ES-I3 (cell line): ENCODE measurements at regions not wholly inside any gene's neighbourhood (a gene's known extent, or its start where the extent isn't known, plus 50 kb on each side); places are given as distances from the start of the nearest gene placed in this dataset.

ENCODE experiments used
- H3K36me3 ChIP-seq: 2 replicates; pipeline ENCODE4 v1.6.1; 2013; ENCODE audit warnings: mild to moderate bottlenecking, low read length, control low read depth, moderate library complexity; ENCODE audit not compliant: insufficient read depth
- H3K4me1 ChIP-seq: 2 replicates; pipeline ENCODE4 v1.6.1; 2013; ENCODE audit warnings: mild to moderate bottlenecking, control low read depth, low read length; ENCODE audit not compliant: insufficient read depth
- H3K9ac ChIP-seq: 2 replicates; pipeline ENCODE4 v1.6.1; 2013; ENCODE audit warnings: low read depth, mild to moderate bottlenecking, low read length, moderate library complexity
- H3K9me3 ChIP-seq: 2 replicates; pipeline ENCODE4 v1.6.1; 2013; ENCODE audit warnings: mild to moderate bottlenecking, low read length, moderate library complexity; ENCODE audit not compliant: control insufficient read depth, insufficient read depth

DNA sequence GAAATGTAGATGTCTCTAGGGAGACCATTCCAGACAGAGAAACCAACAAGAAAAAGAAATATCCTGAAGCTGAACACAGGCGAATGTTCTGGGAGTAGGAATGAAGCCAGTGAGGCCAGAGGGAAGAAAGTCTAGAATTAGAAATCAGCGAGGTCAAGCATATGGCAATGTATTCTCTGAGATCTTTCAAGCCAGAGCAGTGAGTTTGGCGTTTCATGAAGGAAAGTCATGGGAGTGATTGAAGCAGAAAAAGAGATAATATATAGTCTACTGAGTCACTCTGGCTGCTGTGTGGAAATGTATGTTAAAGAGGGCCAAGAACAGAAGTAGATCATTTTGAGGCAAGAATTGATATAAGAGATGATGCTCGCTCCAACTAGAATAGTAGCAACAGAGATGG, 576.0 kb downstream of the PCDH17 start:
- H3K9ac ChIP-seq: no peak overlapping the region
- H3K36me3 ChIP-seq: no peaks in the 10 kb centered on the region
- H3K4me1 ChIP-seq: no peaks in the 10 kb centered on the region
- H3K9me3 ChIP-seq: no peaks in the 10 kb centered on the region

DNA sequence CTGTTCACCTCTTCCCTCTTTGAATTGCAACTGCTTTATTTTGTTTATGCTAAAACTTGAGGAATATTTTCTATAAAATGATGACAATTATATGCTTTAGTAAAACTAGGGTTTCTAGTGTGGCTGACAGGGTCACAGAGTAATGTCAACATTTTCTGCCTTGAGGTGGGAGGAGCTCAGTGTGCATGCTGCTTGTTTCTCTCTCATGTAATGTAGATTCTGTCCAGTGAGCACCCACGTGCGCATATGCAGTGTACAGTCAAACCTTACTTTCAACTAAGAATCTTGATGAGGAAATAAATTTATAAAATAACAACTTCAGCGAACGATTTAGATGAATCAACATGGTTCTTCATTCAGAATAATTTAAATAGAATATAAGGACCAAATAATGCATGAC, 603.9 kb downstream of the PCDH17 start:
- H3K36me3 ChIP-seq: no peaks in the 10 kb centered on the region
- no peaks in the 10 kb centered on the region for H3K9me3 ChIP-seq
- no peaks in the 10 kb centered on the region for H3K4me1 ChIP-seq
- no peak overlapping the region for H3K9ac ChIP-seq

- no peak overlapping the region for H3K9ac ChIP-seq
- H3K4me1 ChIP-seq: no peaks in the 10 kb centered on the region
- H3K36me3 ChIP-seq: no peaks in the 10 kb centered on the region
- no peaks in the 10 kb centered on the region for H3K9me3 ChIP-seq
Measured at GRCh38 chr13:58238972-58239773, 607.6 kb downstream of the PCDH17 start.

DNA sequence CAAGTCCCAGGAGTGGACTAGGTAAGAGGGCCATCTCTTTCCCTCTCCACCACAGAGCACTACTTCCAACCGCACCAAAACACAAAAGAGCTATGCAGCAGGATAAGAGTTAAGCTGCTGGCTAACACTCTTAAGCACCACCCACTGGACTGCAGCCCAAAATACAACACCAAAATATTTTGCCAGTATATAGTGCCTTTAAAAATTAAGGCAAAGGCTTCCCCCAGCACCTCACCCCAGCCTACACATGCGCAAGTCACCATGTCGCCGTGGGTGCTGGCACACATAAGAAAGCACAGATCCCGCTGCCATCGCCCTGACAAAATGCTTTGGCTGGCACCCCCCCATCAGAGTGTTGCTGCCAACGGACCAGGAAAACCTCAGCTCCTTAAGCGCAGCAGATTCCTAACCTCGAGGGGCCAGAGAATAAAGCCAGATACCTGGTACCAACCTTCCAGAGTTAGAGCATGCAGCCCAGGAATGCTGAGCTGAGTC, 608.3 kb downstream of the PCDH17 start:
- Histone ChIP-seq H3K4me1 (no peaks in the 10 kb centered on the region), H3K36me3 (no peaks in the 10 kb centered on the region), H3K9ac (no peak overlapping the region), H3K9me3 (no peaks in the 10 kb centered on the region)

GRCh38 chr13:58247080-58247479, 615.5 kb downstream of the PCDH17 start:
- H3K4me1 ChIP-seq: no peaks in the 10 kb centered on the region
- H3K9ac ChIP-seq: no peak overlapping the region
- H3K9me3 ChIP-seq: no peaks in the 10 kb centered on the region
- no peaks in the 10 kb centered on the region for H3K36me3 ChIP-seq

DNA sequence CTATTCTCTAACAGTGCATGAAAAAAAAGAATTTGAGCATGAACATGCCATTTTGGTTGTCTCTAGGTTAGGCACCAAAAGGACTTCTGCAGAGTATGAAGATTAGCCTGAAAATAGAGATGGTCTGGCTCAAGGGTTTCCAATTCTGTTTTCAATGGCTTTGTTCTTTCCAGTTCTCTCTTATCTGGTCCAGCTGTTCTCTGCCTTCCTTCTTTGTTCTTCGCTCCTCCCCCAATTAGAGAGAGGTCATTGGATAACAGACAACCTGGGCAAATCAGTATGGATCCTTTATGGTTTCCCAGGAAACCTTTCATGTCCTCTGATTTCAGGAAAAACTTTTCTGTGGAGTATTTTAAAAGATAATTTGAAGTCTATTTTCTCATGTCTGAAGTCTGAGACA, 623.4 kb downstream of the PCDH17 start:
- Histone ChIP-seq H3K9me3 (no peaks in the 10 kb centered on the region), H3K36me3 (no peaks in the 10 kb centered on the region), H3K4me1 (no peaks in the 10 kb centered on the region; the same call in 1 of the 2 replicates), H3K9ac (no peak overlapping the region)

DNA sequence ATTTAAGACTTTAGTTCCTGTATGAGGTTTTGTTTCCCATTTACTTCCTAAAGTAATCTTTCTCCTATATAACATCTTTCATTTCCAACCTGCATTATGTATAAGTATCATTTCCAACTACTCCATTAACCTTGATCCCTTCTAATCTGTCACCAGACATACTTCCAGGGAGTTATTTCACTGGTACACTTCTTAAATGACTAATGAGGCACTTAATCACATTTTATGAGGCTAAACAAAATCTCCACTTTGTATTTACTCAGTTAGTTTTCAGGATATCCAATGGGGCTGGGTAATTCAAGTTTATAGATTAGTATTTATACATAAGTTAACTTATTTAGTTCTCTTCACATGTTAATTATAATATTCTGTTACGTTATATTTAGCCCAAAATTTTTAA, 634.7 kb downstream of the PCDH17 start:
- Histone ChIP-seq H3K4me1 (no peaks in the 10 kb centered on the region), H3K9me3 (no peaks in the 10 kb centered on the region), H3K36me3 (no peaks in the 10 kb centered on the region), H3K9ac (no peak overlapping the region)

GRCh38 chr13:58298556-58299135, 667.1 kb downstream of the PCDH17 start:
- no peaks in the 10 kb centered on the region; the same call in 1 of the 2 replicates for H3K4me1 ChIP-seq
- H3K9ac ChIP-seq: no peak overlapping the region
- H3K36me3 ChIP-seq: no peaks in the 10 kb centered on the region
- H3K9me3 ChIP-seq: no peaks in the 10 kb centered on the region

- H3K9ac ChIP-seq: no peak overlapping the region
- no peaks in the 10 kb centered on the region; the same call in 1 of the 2 replicates for H3K4me1 ChIP-seq
- no peaks in the 10 kb centered on the region for H3K36me3 ChIP-seq
- H3K9me3 ChIP-seq: no peaks in the 10 kb centered on the region
Measured at GRCh38 chr13:58300224-58300623, 668.7 kb downstream of the PCDH17 start.

DNA sequence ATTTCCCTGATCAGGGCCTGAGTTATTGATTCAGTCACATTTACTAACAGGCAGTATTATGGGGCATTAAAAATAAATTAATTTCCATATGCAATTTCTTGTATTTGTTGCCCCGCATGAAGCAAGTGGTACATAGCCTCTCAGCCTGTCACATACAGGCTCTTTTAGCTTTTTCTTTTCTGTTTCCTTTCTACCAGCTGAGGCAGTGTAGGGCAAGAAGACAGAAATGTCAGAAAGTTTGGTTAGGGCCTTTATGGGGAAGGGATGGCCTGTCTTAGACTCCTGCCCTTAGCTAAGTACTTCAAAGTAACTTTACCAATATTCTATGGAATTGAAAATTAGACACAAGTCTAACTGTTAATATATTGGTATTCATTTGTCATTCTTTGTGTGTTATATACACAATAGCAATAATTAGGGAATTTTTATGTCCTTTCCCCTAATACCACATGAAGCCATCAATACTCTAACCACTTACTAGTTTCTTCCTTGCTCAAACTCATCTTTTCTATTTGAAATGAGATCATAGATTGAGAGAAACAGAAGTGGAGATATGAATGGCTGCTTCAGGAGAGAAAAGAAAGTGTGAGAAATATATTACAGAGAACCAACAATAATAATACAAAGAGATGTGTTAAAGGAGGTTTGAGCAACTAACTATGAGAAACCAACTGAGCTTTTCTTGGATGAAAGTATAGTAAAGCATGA, 669.6 kb downstream of the PCDH17 start:
- H3K36me3 ChIP-seq: no peaks in the 10 kb centered on the region
- H3K9ac ChIP-seq: no peak overlapping the region
- H3K9me3 ChIP-seq: no peaks in the 10 kb centered on the region
- H3K4me1 ChIP-seq: no peaks in the 10 kb centered on the region; the same call in 1 of the 2 replicates

GRCh38 chr13:58302349-58302748, 670.8 kb downstream of the PCDH17 start:
- Histone ChIP-seq H3K9me3 (no peaks in the 10 kb centered on the region), H3K36me3 (no peaks in the 10 kb centered on the region), H3K4me1 (peaks cover 5% of the 10 kb centered on the region; the same call in 1 of the 2 replicates), H3K9ac (no peak overlapping the region)

GRCh38 chr13:58306062-58306461, 674.5 kb downstream of the PCDH17 start:
- Histone ChIP-seq H3K36me3 (no peaks in the 10 kb centered on the region), H3K4me1 (peaks cover 5% of the 10 kb centered on the region; the same call in 1 of the 2 replicates), H3K9ac (no peak overlapping the region), H3K9me3 (no peaks in the 10 kb centered on the region)

- no peak overlapping the region for H3K9ac ChIP-seq
- no peaks in the 10 kb centered on the region; the same call in 1 of the 2 replicates for H3K4me1 ChIP-seq
- no peaks in the 10 kb centered on the region for H3K36me3 ChIP-seq
- no peaks in the 10 kb centered on the region for H3K9me3 ChIP-seq
Measured at GRCh38 chr13:58313219-58313618, 681.7 kb downstream of the PCDH17 start.

GRCh38 chr13:58318495-58319167, 687.1 kb downstream of the PCDH17 start:
- Histone ChIP-seq H3K9me3 (no peaks in the 10 kb centered on the region), H3K4me1 (no peaks in the 10 kb centered on the region)

More at GRCh38 chr13:58318495-58319167, 687.1 kb downstream of the PCDH17 start:
- Histone ChIP-seq H3K36me3 (no peaks in the 10 kb centered on the region), H3K9ac (no peak overlapping the region)
